H1 (cell line): ENCODE measurements at regions not wholly inside any gene's neighbourhood (a gene's known extent, or its start where the extent isn't known, plus 50 kb on each side); places are given as distances from the start of the nearest gene placed in this dataset.

Source experiments
- CTCF ChIA-PET: fragments of 300-600 bp; sonication (Branson Sonifier 250); formaldehyde crosslinking; loops from one replicate; lab custom pipeline; 2021; ENCODE audit not compliant: partially characterized antibody; lab: Charles Lee
- POLR2A ChIA-PET: fragments of 300-600 bp; sonication (Branson Sonifier 250); formaldehyde crosslinking; loops from one replicate; lab custom pipeline; 2021; ENCODE audit warnings: inconsistent platforms; ENCODE audit not compliant: partially characterized antibody; lab: Charles Lee
- DNase-seq, 2 experiments: peaks; one replicate each; pipeline versions ENCODE4 v3.0.0 to v3.0.0-alpha.2; 2010 to 2022; ENCODE audit warnings: low spot score in 2 of 2, low read depth in 1 of 2, mixed read lengths in 1 of 2
- FAIRE-seq: peaks from 2 replicates; lab custom pipeline; 2011; peaks lifted over from hg19 to GRCh38; lab: Jason Lieb, UNC
- H2AFZ ChIP-seq: 2 replicates; pipeline ENCODE4 v1.8.1; 2012; ENCODE audit warnings: low read length, inconsistent platforms
- H2AK5ac ChIP-seq: 2 replicates; pipeline ENCODE4 v1.6.1; 2013; ENCODE audit warnings: low read depth, low read length
- H2BK120ac ChIP-seq: replicated peaks from 2 replicates; pipeline ENCODE3; 2013; ENCODE audit warnings: low read depth, low read length, inconsistent platforms
- H2BK12ac ChIP-seq: 2 replicates; pipeline ENCODE4 v1.6.1; 2013; ENCODE audit warnings: low read depth, low read length
- H2BK15ac ChIP-seq: 2 replicates; pipeline ENCODE4 v1.6.1; 2013; ENCODE audit warnings: low read length
- H2BK20ac ChIP-seq: 2 replicates; pipeline ENCODE4 v1.6.1; 2013; ENCODE audit warnings: low read length
- H2BK5ac ChIP-seq: 2 replicates; pipeline ENCODE4 v1.6.1; 2013; ENCODE audit warnings: low read depth, low read length
- H3K14ac ChIP-seq: 2 replicates; pipeline ENCODE4 v1.6.1; 2013; ENCODE audit warnings: inconsistent platforms; ENCODE audit not compliant: insufficient read length
- H3K18ac ChIP-seq: 2 replicates; pipeline ENCODE4 v1.6.1; 2013; ENCODE audit warnings: low read length; ENCODE audit errors: extremely low read depth
- H3K23ac ChIP-seq: 2 replicates; pipeline ENCODE4 v1.6.1; 2013; ENCODE audit warnings: inconsistent platforms; ENCODE audit not compliant: insufficient read length
- H3K23me2 ChIP-seq: 2 replicates; pipeline ENCODE4 v1.6.1; 2013; ENCODE audit warnings: low read depth, low read length
- H3K27ac ChIP-seq: 2 replicates; pipeline ENCODE4 v1.6.1; 2011; ENCODE audit warnings: low read depth, low read length, inconsistent platforms
- H3K27me3 ChIP-seq, 4 experiments: replicated peaks in 1 of 4; 1 replicate in 1 of 4; 2 replicates in 3 of 4; pipeline versions ENCODE4 v1.6.1 to v1.8.1; 2011 to 2013; ENCODE audit warnings: low read length in 3 of 4, mild to moderate bottlenecking in 3 of 4, inconsistent platforms in 2 of 4, mixed read lengths in 2 of 4, moderate library complexity in 1 of 4; ENCODE audit not compliant: control insufficient read depth in 3 of 4, insufficient read depth in 3 of 4; ENCODE audit errors: extremely low read depth in 1 of 4
- H3K36me3 ChIP-seq, 4 experiments: 2 replicates each; pipeline versions ENCODE4 v1.6.1 to v1.8.1; 2011 to 2013; ENCODE audit warnings: mild to moderate bottlenecking in 4 of 4, low read length in 3 of 4, moderate library complexity in 2 of 4, control low read depth in 1 of 4, inconsistent platforms in 1 of 4; ENCODE audit not compliant: insufficient read depth in 4 of 4, control insufficient read depth in 2 of 4
- H3K4ac ChIP-seq: replicated peaks from 2 replicates; pipeline ENCODE3; 2013; ENCODE audit warnings: low read length, low read depth, mixed read lengths, inconsistent platforms; ENCODE audit not compliant: insufficient read length
- H3K4me1 ChIP-seq, 4 experiments: replicated peaks in 1 of 4; 1 replicate in 1 of 4; 2 replicates in 3 of 4; pipeline versions ENCODE4 v1.6.1 to v1.8.1; 2011 to 2013; ENCODE audit warnings: low read length in 3 of 4, inconsistent platforms in 2 of 4, mixed read lengths in 1 of 4; ENCODE audit not compliant: insufficient read depth in 4 of 4, control insufficient read depth in 3 of 4
- H3K4me2 ChIP-seq, 2 experiments: 2 replicates each; pipeline versions ENCODE4 v1.6.1 to v1.8.1; 2011 to 2013; ENCODE audit warnings: low read depth in 2 of 2, low read length in 2 of 2, control low read depth in 1 of 2, inconsistent platforms in 1 of 2, mild to moderate bottlenecking in 1 of 2; ENCODE audit not compliant: insufficient read depth in 1 of 2
- H3K4me3 ChIP-seq, 4 experiments: fragments of 200-600, 300-600 bp in 1 of 4; sonication (generic), shearing (Covaris generic), sonication (Bioruptor Twin) in 1 of 4; 2 replicates each; pipeline versions ENCODE4 v1.5.1 to v1.8.1; 2011 to 2016; ENCODE audit warnings: low read length in 4 of 4, low read depth in 3 of 4, control low read depth in 2 of 4, inconsistent platforms in 2 of 4, mild to moderate bottlenecking in 2 of 4, mixed read lengths in 1 of 4, moderate library complexity in 1 of 4; ENCODE audit not compliant: insufficient read depth in 2 of 4; ENCODE audit errors: extremely low read depth in 1 of 4
- H3K56ac ChIP-seq: replicated peaks from 2 replicates; pipeline ENCODE3; 2013; ENCODE audit warnings: low read depth, mild to moderate bottlenecking, mixed read lengths, low read length, inconsistent platforms; ENCODE audit not compliant: insufficient read length
- H3K79me1 ChIP-seq: 2 replicates; pipeline ENCODE4 v1.6.1; 2013; ENCODE audit warnings: low read depth, low read length, control low read depth
- H3K79me2 ChIP-seq, 2 experiments: 2 replicates each; pipeline versions ENCODE4 v1.6.1 to v1.8.1; 2012 to 2013; ENCODE audit warnings: low read length in 2 of 2, mild to moderate bottlenecking in 2 of 2, inconsistent platforms in 1 of 2; ENCODE audit not compliant: insufficient read depth in 2 of 2, control insufficient read depth in 1 of 2
- H3K9ac ChIP-seq, 4 experiments: replicated peaks in 1 of 4; 1 replicate in 1 of 4; 2 replicates in 3 of 4; pipeline versions ENCODE4 v1.6.1 to v1.8.1; 2011 to 2013; ENCODE audit warnings: low read depth in 3 of 4, low read length in 3 of 4, control low read depth in 2 of 4, mild to moderate bottlenecking in 2 of 4, moderate library complexity in 2 of 4, inconsistent platforms in 1 of 4; ENCODE audit errors: extremely low read depth in 1 of 4
- H3K9me3 ChIP-seq, 2 experiments: 2 replicates each; pipeline versions ENCODE4 v1.6.1 to v1.8.1; 2012 to 2013; ENCODE audit warnings: mild to moderate bottlenecking in 2 of 2, moderate library complexity in 2 of 2, control low read depth in 1 of 2, inconsistent platforms in 1 of 2, low read depth in 1 of 2, low read length in 1 of 2, mixed read lengths in 1 of 2; ENCODE audit not compliant: insufficient read depth in 2 of 2
- H4K20me1 ChIP-seq, 2 experiments: replicated peaks in 1 of 2; 2 replicates each; pipeline versions ENCODE3 to v1.8.1; 2011 to 2013; ENCODE audit warnings: inconsistent platforms in 2 of 2, low read length in 2 of 2, mild to moderate bottlenecking in 1 of 2; ENCODE audit not compliant: insufficient read depth in 2 of 2, control insufficient read depth in 1 of 2
- H4K5ac ChIP-seq: 2 replicates; pipeline ENCODE4 v1.6.1; 2013; ENCODE audit warnings: low read length, low read depth, mixed read lengths, inconsistent platforms; ENCODE audit not compliant: insufficient read length
- H4K8ac ChIP-seq: 2 replicates; pipeline ENCODE4 v1.8.0; 2013; ENCODE audit warnings: mild to moderate bottlenecking, moderate library complexity, low read length, inconsistent platforms; ENCODE audit not compliant: insufficient read depth; ENCODE audit errors: extremely low read depth
- H4K91ac ChIP-seq: replicated peaks from 2 replicates; pipeline ENCODE3; 2013; ENCODE audit warnings: low read length, mixed read lengths, inconsistent platforms; ENCODE audit not compliant: insufficient read length
- ASH2L ChIP-seq: fragments of 200-600, 300-600 bp; sonication (generic); IDR thresholded peaks from one replicate; pipeline ENCODE4 v1.7.1; 2017; ENCODE audit warnings: low read length
- CTBP2 ChIP-seq: IDR thresholded peaks from 2 replicates; pipeline ENCODE4 v1.7.0; 2011; ENCODE audit warnings: borderline replicate concordance, mild to moderate bottlenecking, moderate library complexity, mixed read lengths, low read length; ENCODE audit not compliant: insufficient read depth, insufficient read length
- CTCF ChIP-seq, 3 experiments: IDR thresholded peaks; 1 replicate in 2 of 3; 2 replicates in 1 of 3; pipeline versions ENCODE4 v1.5.1 to v1.6.1; 2011; ENCODE audit warnings: low read length in 3 of 3, mild to moderate bottlenecking in 3 of 3, inconsistent platforms in 2 of 3, low read depth in 1 of 3, moderate library complexity in 1 of 3; ENCODE audit not compliant: insufficient read depth in 1 of 3; ENCODE audit errors: control extremely low read depth in 1 of 3
- KDM1A ChIP-seq: fragments of 200-600, 300-600 bp; sonication (generic); IDR thresholded peaks from 2 replicates; pipeline ENCODE4 v1.7.1; 2016; ENCODE audit warnings: mild to moderate bottlenecking, low read length, borderline replicate concordance
- POLR2AphosphoS5 ChIP-seq: IDR thresholded peaks from 2 replicates; pipeline ENCODE4 v1.6.1; 2011; ENCODE audit warnings: low read depth, low read length
- SUZ12 ChIP-seq: fragments of 200-600 bp; sonication (generic); IDR thresholded peaks from 2 replicates; pipeline ENCODE4 v1.6.1; 2012; ENCODE audit warnings: mild to moderate bottlenecking, inconsistent platforms, low read length, moderate library complexity, mixed read lengths
- TCF12 ChIP-seq: IDR thresholded peaks from 2 replicates; pipeline ENCODE4 v1.6.1; 2011; ENCODE audit warnings: low read depth, mild to moderate bottlenecking, low read length
- TEAD4 ChIP-seq: IDR thresholded peaks from 2 replicates; pipeline ENCODE4 v1.6.1; 2012; ENCODE audit warnings: low read depth, low read length, inconsistent platforms, mixed read lengths
- WGBS, 2 experiments: shearing (Covaris generic) in 1 of 2; methylation state at CpG; one replicate each; pipeline versions ENCODE4 v1.1.6 to v1.1.7; 2013 to 2015; ENCODE audit warnings: low lambda C conversion rate in 2 of 2, mixed read lengths in 2 of 2, inconsistent platforms in 1 of 2, low coverage in 1 of 2, missing lambda C conversion rate in 1 of 2; ENCODE audit not compliant: insufficient replicate concordance in 2 of 2, insufficient coverage in 1 of 2, insufficient read length in 1 of 2; ENCODE audit errors: extremely low coverage in 1 of 2, missing lambda C conversion rate in 1 of 2; 5-methylcytosine and 5-hydroxymethylcytosine counted together

- WGBS, 2 experiments, result 92% methylated on average over 4 of the region's 5 CpGs; no CpG with 5 or more reads in 1 of the 2 experiments
- TF ChIP-seq POLR2AphosphoS5, result no peak
- no peak for TF ChIP-seq TEAD4
- TF ChIP-seq CTCF (IDR thresholded peaks at IDR 0.05; ENCODE audit: control extremely low read depth in 1 of 3, insufficient read depth in 1 of 3, low read depth in 1 of 3, low read length in 3 of 3), result no peak
- no peak for TF ChIP-seq TCF12
- no peak for TF ChIP-seq SUZ12
- no peak for TF ChIP-seq ASH2L
- no peak for TF ChIP-seq CTBP2
- no peak for TF ChIP-seq KDM1A
These were observed 271.4 kb downstream of the ACTR3B start for GRCh38 chr7:153030976-153031375.

More at GRCh38 chr7:153030976-153031375, 271.4 kb downstream of the ACTR3B start:
- Histone ChIP-seq H4K20me1 (no peaks in the 10 kb centered on the region), H3K27me3 (no peaks in the 10 kb centered on the region), H3K9me3 (no peaks in the 10 kb centered on the region), H3K4ac (no peak overlapping the region), H3K4me3 (no peak overlapping the region), H2BK12ac (no peak overlapping the region), H2BK120ac (no peak overlapping the region), H3K18ac (no peak overlapping the region), H3K9ac (no peak overlapping the region), H3K56ac (no peak overlapping the region), H3K36me3 (no peaks in the 10 kb centered on the region), H2BK20ac (no peak overlapping the region), H4K91ac (no peak overlapping the region), H2AK5ac (no peak overlapping the region), H4K5ac (no peak overlapping the region), H2BK5ac (no peak overlapping the region), H3K14ac (no peak overlapping the region), H4K8ac (no peak overlapping the region), H3K23ac (no peak overlapping the region), H3K4me2 (no peak overlapping the region), H2AFZ (no peak overlapping the region), H3K27ac (no peak overlapping the region), H3K79me2 (no peaks in the 10 kb centered on the region), H3K4me1 (no peaks in the 10 kb centered on the region), H3K23me2 (no peaks in the 10 kb centered on the region), H3K79me1 (no peaks in the 10 kb centered on the region), H2BK15ac (no peak overlapping the region)
- FAIRE-seq (no peak), DNase-seq (no peak)
- ChIA-PET POLR2A (no interaction called here), CTCF (interaction anchor here (1.5 kb wide), 1 partner anchor 40 kb away, joined by 3 read pairs; no protein-coding TSS in a partner anchor)
